22Rv1 (cell line): ENCODE measurements at regions not wholly inside any gene's neighbourhood (a gene's known extent, or its start where the extent isn't known, plus 50 kb on each side); places are given as distances from the start of the nearest gene placed in this dataset.
"Not testable (repeated sequence)": the region's sequence is repeated elsewhere in the genome, so short reads cannot be mapped to it uniquely, and the experiment has no call there.

Source experiments
- H3K27ac ChIP-seq: fragments of 450-650 bp; 2 replicates; pipeline ENCODE4 v1.5.1; 2017
- CTCF ChIP-seq: fragments of 450-650 bp; IDR thresholded peaks from 2 replicates; pipeline ENCODE4 v1.5.1; 2017; ENCODE audit warnings: mild to moderate bottlenecking
- ZFX ChIP-seq: fragments of 450-650 bp; IDR thresholded peaks from 2 replicates; pipeline ENCODE4 v1.6.1; 2017; ENCODE audit warnings: antibody characterized with exemption, borderline replicate concordance

GRCh38 chr4:105067431-105067830, 79.2 kb upstream of the TET2 start:
- no peak for TF ChIP-seq ZFX
- no peak overlapping the region for H3K27ac ChIP-seq

GRCh38 chr4:105067946-105068345, 78.7 kb upstream of the TET2 start:
- no peak overlapping the region for H3K27ac ChIP-seq
- TF ChIP-seq ZFX (no peak), CTCF (no peak)

GRCh38 chr4:105068516-105068915, 78.2 kb upstream of the TET2 start:
- no peak overlapping the region for H3K27ac ChIP-seq
- TF ChIP-seq ZFX (no peak), CTCF (no peak)

- H3K27ac ChIP-seq, result not testable (repeated sequence)
Observed at GRCh38 chr4:105072095-105072494, 74.6 kb upstream of the TET2 start.

- H3K27ac ChIP-seq, result no peak overlapping the region
- TF ChIP-seq ZFX, result no peak
Observed at GRCh38 chr4:105074097-105074496, 72.6 kb upstream of the TET2 start.

GRCh38 chr4:105075045-105075444, 71.6 kb upstream of the TET2 start:
- no peak overlapping the region for H3K27ac ChIP-seq
- TF ChIP-seq CTCF (no peak), ZFX (no peak)

GRCh38 chr4:105088110-105088879, 58.4 kb upstream of the TET2 start:
- no peak overlapping the region for H3K27ac ChIP-seq
- TF ChIP-seq ZFX (no peak), CTCF (no peak)

- H3K27ac ChIP-seq, result no peak overlapping the region
- TF ChIP-seq CTCF (no peak), ZFX (no peak)
Observed at GRCh38 chr4:105092356-105092755, 54.3 kb upstream of the TET2 start.

GRCh38 chr4:105092768-105093167, 53.9 kb upstream of the TET2 start:
- H3K27ac ChIP-seq, result no peak overlapping the region

More at GRCh38 chr4:105092768-105093167, 53.9 kb upstream of the TET2 start:
- TF ChIP-seq CTCF (no peak), ZFX (no peak)
